A549 (cell line): ENCODE measurements at regions not wholly inside any gene's neighbourhood (a gene's known extent, or its start where the extent isn't known, plus 50 kb on each side); places are given as distances from the start of the nearest gene placed in this dataset.

ENCODE experiments used
- CTCF ChIP-seq: fragments of >200 bp; sonication (Bioruptor Twin); formaldehyde crosslinking; IDR thresholded peaks from 3 replicates; pipeline ENCODE4 v1.5.1; 2016
- POLR2A ChIP-seq: IDR thresholded peaks from 2 replicates; pipeline ENCODE4 v1.6.1; 2012; ENCODE audit warnings: mild to moderate bottlenecking, low read length
- SMC3 ChIP-seq: fragments of >200 bp; sonication (Bioruptor Twin); formaldehyde crosslinking; IDR thresholded peaks from 3 replicates; pipeline ENCODE4 v1.6.1; 2018; ENCODE audit warnings: inconsistent platforms

GRCh38 chr10:20975236-20975635 is 78.1 kb upstream of the NEBL start:
- no peak for TF ChIP-seq CTCF
- TF ChIP-seq POLR2A: no peak
- TF ChIP-seq SMC3: no peak
